ENCODE measurements at regions not wholly inside any gene's neighbourhood (a gene's known extent, or its start where the extent isn't known, plus 50 kb on each side); places are given as distances from the start of the nearest gene placed in this dataset.

- TF ChIP-seq GATA2 (IDR thresholded peaks at IDR 0.05; ENCODE audit: low read depth, low read length): no peak
- TF ChIP-seq GATA3 (IDR thresholded peaks at IDR 0.05; ENCODE audit: low read depth, low read length): no peak
These were observed 181.4 kb upstream of the ID4 start for GRCh38 chr6:19655744-19656143.
